Muscle of leg (tissue), 3 donors: ENCODE measurements at regions not wholly inside any gene's neighbourhood (a gene's known extent, or its start where the extent isn't known, plus 50 kb on each side); places are given as distances from the start of the nearest gene placed in this dataset.

Source experiments
- DNase-seq: peaks from one replicate; pipeline ENCODE4 v3.0.0; 2013
- H3K27ac ChIP-seq: one replicate; pipeline ENCODE4 v1.5.1; 2013; ENCODE audit warnings: mild to moderate bottlenecking, low read length, control low read depth
- H3K27me3 ChIP-seq: one replicate; pipeline ENCODE4 v1.6.1; 2013; ENCODE audit warnings: low read length; ENCODE audit not compliant: control insufficient read depth, insufficient read depth
- H3K36me3 ChIP-seq: one replicate; pipeline ENCODE4 v1.6.1; 2013; ENCODE audit warnings: low read length; ENCODE audit not compliant: control insufficient read depth, insufficient read depth
- H3K4me1 ChIP-seq: one replicate; pipeline ENCODE4 v1.6.1; 2013; ENCODE audit warnings: low read length; ENCODE audit not compliant: control insufficient read depth, insufficient read depth
- H3K4me3 ChIP-seq: one replicate; pipeline ENCODE4 v1.5.1; 2013; ENCODE audit warnings: low read length, control low read depth
- H3K9me3 ChIP-seq: replicated peaks from 2 replicates; pipeline ENCODE4 v1.6.1; 2013; ENCODE audit warnings: low read depth, low read length; ENCODE audit not compliant: control insufficient read depth
- WGBS: methylation state at CpG from one replicate; pipeline ENCODE4 v1.1.5; 2013; ENCODE audit warnings: missing lambda C conversion rate; ENCODE audit not compliant: insufficient coverage; 5-methylcytosine and 5-hydroxymethylcytosine counted together

- Histone ChIP-seq H3K4me3 (no peak overlapping the region), H3K36me3 (no peaks in the 10 kb centered on the region), H3K4me1 (no peaks in the 10 kb centered on the region), H3K27me3 (no peaks in the 10 kb centered on the region), H3K9me3 (no peaks in the 10 kb centered on the region), H3K27ac (no peak overlapping the region)
- peak; percentile 6 for DNase-seq
- 80% methylated on average over 1 of the region's 5 CpGs for WGBS
Measured at GRCh38 chr20:12180107-12180661, 262.5 kb downstream of the BTBD3 start.

GRCh38 chr20:12198281-12198680 is 280.6 kb downstream of the BTBD3 start:
- Histone ChIP-seq H3K9me3 (no peaks in the 10 kb centered on the region), H3K27ac (no peak overlapping the region)

GRCh38 chr20:12199703-12200102 is 282.0 kb downstream of the BTBD3 start:
- Histone ChIP-seq H3K36me3 (no peaks in the 10 kb centered on the region), H3K27me3 (no peaks in the 10 kb centered on the region), H3K27ac (no peak overlapping the region), H3K9me3 (no peaks in the 10 kb centered on the region), H3K4me1 (no peaks in the 10 kb centered on the region), H3K4me3 (no peak overlapping the region)
- WGBS: no CpG with 5 or more reads among the region's 5 CpGs
- no peak for DNase-seq

More at GRCh38 chr20:12198281-12198680, 280.6 kb downstream of the BTBD3 start:
- no peaks in the 10 kb centered on the region for H3K4me1 ChIP-seq
- H3K27me3 ChIP-seq: no peaks in the 10 kb centered on the region
- no peak for DNase-seq
- no peak overlapping the region for H3K4me3 ChIP-seq
- H3K36me3 ChIP-seq: no peaks in the 10 kb centered on the region

GRCh38 chr20:12201289-12201991 is 283.7 kb downstream of the BTBD3 start:
- H3K27me3 ChIP-seq: no peaks in the 10 kb centered on the region
- H3K36me3 ChIP-seq: no peaks in the 10 kb centered on the region
- peak; percentile 55 for DNase-seq
- WGBS: 66% methylated on average over 3 of the region's 5 CpGs
- no peaks in the 10 kb centered on the region for H3K9me3 ChIP-seq
- H3K27ac ChIP-seq: peak overlapping the region; percentile 24
- no peaks in the 10 kb centered on the region for H3K4me1 ChIP-seq
- no peak overlapping the region for H3K4me3 ChIP-seq

GRCh38 chr20:12203399-12203798 is 285.7 kb downstream of the BTBD3 start:
- no peak for DNase-seq
- H3K36me3 ChIP-seq: no peaks in the 10 kb centered on the region
- H3K27me3 ChIP-seq: no peaks in the 10 kb centered on the region
- H3K4me3 ChIP-seq: no peak overlapping the region
- no peak overlapping the region for H3K27ac ChIP-seq
- peaks cover 2% of the 10 kb centered on the region for H3K9me3 ChIP-seq
- no peaks in the 10 kb centered on the region for H3K4me1 ChIP-seq

DNA sequence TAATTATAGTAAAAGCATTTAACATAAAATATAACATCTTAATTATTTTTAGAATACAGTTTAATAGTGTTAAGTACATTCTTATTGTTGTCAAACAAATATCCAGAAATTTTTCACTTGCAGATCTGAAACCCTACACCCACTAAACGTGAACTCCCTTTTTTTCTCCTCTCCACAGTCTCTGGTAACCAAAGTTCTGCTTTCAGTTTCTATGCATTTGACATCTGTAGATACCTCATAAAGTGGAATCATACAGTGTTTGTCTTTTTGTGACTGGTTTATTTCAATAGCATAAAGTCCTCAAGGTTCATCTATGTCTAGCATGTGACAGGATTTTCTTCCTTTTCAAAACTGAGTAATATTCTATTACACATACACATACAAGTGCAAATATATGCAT is 286.3 kb downstream of the BTBD3 start:
- H3K36me3 ChIP-seq: no peaks in the 10 kb centered on the region
- no CpG with 5 or more reads among the region's 1 CpG for WGBS
- H3K4me1 ChIP-seq: no peaks in the 10 kb centered on the region
- H3K4me3 ChIP-seq: no peak overlapping the region
- no peak overlapping the region for H3K27ac ChIP-seq
- H3K27me3 ChIP-seq: no peaks in the 10 kb centered on the region
- peaks cover 2% of the 10 kb centered on the region for H3K9me3 ChIP-seq
- no peak for DNase-seq

DNA sequence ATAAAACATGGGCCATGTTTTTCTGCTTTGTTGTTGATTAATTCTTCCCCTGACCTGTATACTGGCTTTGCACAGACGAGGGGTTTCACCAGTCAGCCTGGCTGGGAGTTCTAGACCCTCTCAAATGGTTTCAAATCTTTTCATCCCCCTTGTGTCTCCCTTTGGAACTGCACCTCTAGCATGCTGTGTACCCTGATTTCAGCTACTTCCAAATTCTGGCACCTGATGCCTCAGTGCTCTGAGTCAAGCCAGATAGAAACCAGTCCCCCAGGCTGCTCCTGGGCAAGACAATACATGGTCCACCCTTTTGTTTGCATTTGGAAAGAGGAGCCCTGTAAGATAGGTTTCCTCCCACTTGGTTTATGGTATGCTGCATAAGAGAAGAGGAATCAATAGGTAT is 290.2 kb downstream of the BTBD3 start:
- DNase-seq: peak; percentile 9
- Histone ChIP-seq H3K27me3 (no peaks in the 10 kb centered on the region), H3K4me1 (no peaks in the 10 kb centered on the region), H3K36me3 (no peaks in the 10 kb centered on the region), H3K27ac (no peak overlapping the region), H3K9me3 (peaks cover 2% of the 10 kb centered on the region), H3K4me3 (no peak overlapping the region)
- WGBS: 23% methylated on average over 1 of the region's 1 CpG

- peaks cover 2% of the 10 kb centered on the region for H3K9me3 ChIP-seq
- WGBS: 40% methylated on average over 1 of the region's 3 CpGs
Measured at GRCh38 chr20:12210591-12210990, 292.9 kb downstream of the BTBD3 start.

GRCh38 chr20:12211361-12211760 is 293.7 kb downstream of the BTBD3 start:
- no peak for DNase-seq
- WGBS: 67% methylated on average over 3 of the region's 4 CpGs

More at GRCh38 chr20:12210591-12210990, 292.9 kb downstream of the BTBD3 start:
- Histone ChIP-seq H3K4me1 (no peaks in the 10 kb centered on the region), H3K27ac (no peak overlapping the region), H3K36me3 (no peaks in the 10 kb centered on the region), H3K27me3 (no peaks in the 10 kb centered on the region), H3K4me3 (no peak overlapping the region)
- DNase-seq: no peak

DNA sequence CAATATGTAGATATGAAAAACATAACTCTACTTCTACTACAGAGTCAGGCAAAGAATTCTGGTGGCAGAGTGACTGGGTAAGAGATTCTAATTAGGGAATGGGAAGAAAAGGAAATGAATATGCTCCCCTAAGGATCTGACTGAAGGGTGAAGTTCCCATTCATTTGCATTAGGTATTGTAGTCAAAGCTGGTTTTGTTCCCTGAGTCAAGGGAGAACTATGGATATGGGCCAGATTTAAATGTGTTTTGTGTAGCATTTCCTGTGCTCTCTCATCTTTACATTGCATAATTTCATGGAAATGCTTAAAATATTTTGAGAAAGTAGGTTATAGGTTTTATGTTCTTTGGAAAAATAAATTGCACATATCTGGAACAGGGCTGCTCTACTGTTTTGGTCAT is 299.7 kb downstream of the BTBD3 start:
- Histone ChIP-seq H3K27ac (no peak overlapping the region), H3K27me3 (no peaks in the 10 kb centered on the region), H3K36me3 (no peaks in the 10 kb centered on the region), H3K9me3 (peaks cover 2% of the 10 kb centered on the region), H3K4me3 (no peak overlapping the region), H3K4me1 (no peaks in the 10 kb centered on the region)
- peak; percentile 11 for DNase-seq

More at GRCh38 chr20:12211361-12211760, 293.7 kb downstream of the BTBD3 start:
- no peaks in the 10 kb centered on the region for H3K4me1 ChIP-seq
- no peaks in the 10 kb centered on the region for H3K36me3 ChIP-seq
- no peaks in the 10 kb centered on the region for H3K27me3 ChIP-seq
- peaks cover 2% of the 10 kb centered on the region for H3K9me3 ChIP-seq
- no peak overlapping the region for H3K27ac ChIP-seq
- no peak overlapping the region for H3K4me3 ChIP-seq

GRCh38 chr20:12219798-12220197 is 302.1 kb downstream of the BTBD3 start:
- no peak for DNase-seq
- no peak overlapping the region for H3K4me3 ChIP-seq
- H3K4me1 ChIP-seq: no peaks in the 10 kb centered on the region
- H3K36me3 ChIP-seq: no peaks in the 10 kb centered on the region
- peaks cover 2% of the 10 kb centered on the region for H3K9me3 ChIP-seq
- no peaks in the 10 kb centered on the region for H3K27me3 ChIP-seq
- no CpG with 5 or more reads among the region's 2 CpGs for WGBS
- H3K27ac ChIP-seq: no peak overlapping the region
